A673 (cell line): ENCODE measurements at regions not wholly inside any gene's neighbourhood (a gene's known extent, or its start where the extent isn't known, plus 50 kb on each side); places are given as distances from the start of the nearest gene placed in this dataset.

ENCODE experiments used
- BruUV-seq: library from RNA; stranded (reverse); fragments of 400-500 nt; replicated peaks from 2 replicates; lab custom pipeline; 2021; lab: Mats Ljungman, UMichigan
- CTCF ChIA-PET: fragments of 300-600 bp; sonication (Branson Sonifier 250); formaldehyde crosslinking; loops from one replicate; lab custom pipeline; 2022; ENCODE audit warnings: antibody characterized with exemption; lab: Charles Lee
- POLR2A ChIA-PET: fragments of 300-600 bp; sonication (Branson Sonifier 250); formaldehyde crosslinking; loops from one replicate; lab custom pipeline; 2022; ENCODE audit warnings: antibody characterized with exemption; ENCODE audit not compliant: low non-redundant PET; lab: Charles Lee
- DNase-seq: peaks from one replicate; pipeline ENCODE4 v3.0.0-alpha.2; 2015; ENCODE audit warnings: low spot score
- H3K27ac ChIP-seq: fragments of 200-600 bp; sonication (generic); 2 replicates; pipeline ENCODE4 v1.5.1; 2016; ENCODE audit warnings: mixed run types, low read depth, mild to moderate bottlenecking, mixed read lengths, antibody characterized with exemption, low read length; ENCODE audit not compliant: poor library complexity, severe bottlenecking
- H3K27me3 ChIP-seq: fragments of 200-600 bp; sonication (generic); replicated peaks from 2 replicates; pipeline ENCODE4 v1.6.1; 2017; ENCODE audit warnings: mixed run types, low read depth, mild to moderate bottlenecking, mixed read lengths, antibody characterized with exemption, low read length; ENCODE audit not compliant: insufficient read depth, poor library complexity
- H3K36me3 ChIP-seq: fragments of 200-600 bp; sonication (generic); 2 replicates; pipeline ENCODE4 v1.6.1; 2016; ENCODE audit warnings: mixed run types, mild to moderate bottlenecking, mixed read lengths, antibody characterized with exemption, low read length; ENCODE audit not compliant: insufficient read depth, poor library complexity, severe bottlenecking
- H3K4me1 ChIP-seq: fragments of 200-600 bp; sonication (generic); 2 replicates; pipeline ENCODE4 v1.6.1; 2017; ENCODE audit warnings: mixed run types, mild to moderate bottlenecking, mixed read lengths, antibody characterized with exemption, low read length; ENCODE audit not compliant: insufficient read depth, poor library complexity, severe bottlenecking
- H3K4me3 ChIP-seq: fragments of 200-600 bp; sonication (generic); 2 replicates; pipeline ENCODE4 v1.5.1; 2016; ENCODE audit warnings: low read depth, mixed run types, mild to moderate bottlenecking, mixed read lengths, low read length; ENCODE audit not compliant: poor library complexity, severe bottlenecking
- H3K9me3 ChIP-seq: fragments of 200-600 bp; sonication (generic); 2 replicates; pipeline ENCODE4 v1.6.1; 2016; ENCODE audit warnings: mixed run types, low read depth, mild to moderate bottlenecking, mixed read lengths, antibody characterized with exemption, low read length; ENCODE audit not compliant: poor library complexity, severe bottlenecking
- EZH2 ChIP-seq: fragments of 200-600 bp; sonication (generic); IDR thresholded peaks from 2 replicates; pipeline ENCODE4 v1.6.1; 2017; ENCODE audit warnings: borderline replicate concordance, low read depth, mild to moderate bottlenecking, mixed read lengths, antibody characterized with exemption, low read length; ENCODE audit not compliant: poor library complexity, severe bottlenecking
- intact Hi-C: fragments of 100-400 bp; cut with micrococcal nuclease; formaldehyde crosslinking; loops from one replicate; pipeline ENCODE4 v1.10.0; 2022; ENCODE audit not compliant: unreplicated experiment
- TF ChIP-seq, protein P1 (sequence below): fragments of 300-800, 200-600 bp; sonication (generic); conservative IDR thresholded peaks from 2 replicates; pipeline ENCODE4 v1.5.1; 2017; ENCODE audit warnings: low read depth, mild to moderate bottlenecking, antibody characterized with exemption, low read length, moderate library complexity, mixed read lengths

GRCh38 chr5:20055301-20055700, 67.3 kb upstream of the CDH18 start:
- intact Hi-C loops = no loop called here

GRCh38 chr5:20050262-20050661, 62.3 kb upstream of the CDH18 start:
- H3K4me3 ChIP-seq = no peak overlapping the region
- TF ChIP-seq, protein P1, sequence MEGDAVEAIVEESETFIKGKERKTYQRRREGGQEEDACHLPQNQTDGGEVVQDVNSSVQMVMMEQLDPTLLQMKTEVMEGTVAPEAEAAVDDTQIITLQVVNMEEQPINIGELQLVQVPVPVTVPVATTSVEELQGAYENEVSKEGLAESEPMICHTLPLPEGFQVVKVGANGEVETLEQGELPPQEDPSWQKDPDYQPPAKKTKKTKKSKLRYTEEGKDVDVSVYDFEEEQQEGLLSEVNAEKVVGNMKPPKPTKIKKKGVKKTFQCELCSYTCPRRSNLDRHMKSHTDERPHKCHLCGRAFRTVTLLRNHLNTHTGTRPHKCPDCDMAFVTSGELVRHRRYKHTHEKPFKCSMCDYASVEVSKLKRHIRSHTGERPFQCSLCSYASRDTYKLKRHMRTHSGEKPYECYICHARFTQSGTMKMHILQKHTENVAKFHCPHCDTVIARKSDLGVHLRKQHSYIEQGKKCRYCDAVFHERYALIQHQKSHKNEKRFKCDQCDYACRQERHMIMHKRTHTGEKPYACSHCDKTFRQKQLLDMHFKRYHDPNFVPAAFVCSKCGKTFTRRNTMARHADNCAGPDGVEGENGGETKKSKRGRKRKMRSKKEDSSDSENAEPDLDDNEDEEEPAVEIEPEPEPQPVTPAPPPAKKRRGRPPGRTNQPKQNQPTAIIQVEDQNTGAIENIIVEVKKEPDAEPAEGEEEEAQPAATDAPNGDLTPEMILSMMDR = no peak
- TF ChIP-seq EZH2 = no peak
- H3K36me3 ChIP-seq = no peaks in the 10 kb centered on the region
- ChIA-PET POLR2A (no interaction called here), CTCF (no interaction called here)
- no peak overlapping the region for H3K27ac ChIP-seq
- no peaks in the 10 kb centered on the region for H3K9me3 ChIP-seq
- no peaks in the 10 kb centered on the region for H3K27me3 ChIP-seq
- no peaks in the 10 kb centered on the region for H3K4me1 ChIP-seq
- intact Hi-C loops = no loop called here
- no TSS peak for BruUV-seq
- DNase-seq = no peak

More at GRCh38 chr5:20055301-20055700, 67.3 kb upstream of the CDH18 start:
- Histone ChIP-seq H3K27ac (no peak overlapping the region), H3K4me3 (no peak overlapping the region), H3K4me1 (no peaks in the 10 kb centered on the region), H3K36me3 (no peaks in the 10 kb centered on the region), H3K27me3 (no peaks in the 10 kb centered on the region), H3K9me3 (no peaks in the 10 kb centered on the region)
- CTCF ChIA-PET = no interaction called here
- no peak for DNase-seq
- no peak for TF ChIP-seq EZH2
- TF ChIP-seq, protein P1 = no peak
- POLR2A ChIA-PET = no interaction called here
- no TSS peak for BruUV-seq

DNA sequence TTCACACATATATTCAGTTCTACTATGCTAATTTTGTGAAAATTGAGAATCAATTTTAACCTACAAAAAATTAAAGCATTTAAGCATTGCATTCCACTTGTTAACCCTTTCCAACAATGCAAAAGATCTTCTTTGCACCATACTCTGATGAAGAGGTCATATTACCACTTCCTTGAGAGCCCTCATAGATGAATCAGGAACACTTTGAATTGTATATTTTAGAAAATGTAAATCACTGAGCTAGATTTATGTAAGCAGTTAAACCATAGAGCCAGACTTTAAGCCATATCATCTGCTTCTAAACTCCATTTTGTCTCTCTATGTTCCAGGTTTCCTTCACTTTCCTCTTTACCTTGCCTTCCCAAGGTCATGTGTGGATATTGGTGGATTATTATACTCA, 56.5 kb upstream of the CDH18 start:
- intact Hi-C loops = no loop called here
- BruUV-seq = no TSS peak
- POLR2A ChIA-PET = no interaction called here
- no peak for DNase-seq
- Histone ChIP-seq H3K4me1 (no peaks in the 10 kb centered on the region), H3K9me3 (no peaks in the 10 kb centered on the region), H3K27ac (no peak overlapping the region), H3K36me3 (no peaks in the 10 kb centered on the region), H3K4me3 (no peak overlapping the region), H3K27me3 (no peaks in the 10 kb centered on the region)
- TF ChIP-seq, protein P1 = no peak
- TF ChIP-seq EZH2 = no peak
- CTCF ChIA-PET = no interaction called here
